ENCODE measurements at regions not wholly inside any gene's neighbourhood (a gene's known extent, or its start where the extent isn't known, plus 50 kb on each side); places are given as distances from the start of the nearest gene placed in this dataset.

DNA sequence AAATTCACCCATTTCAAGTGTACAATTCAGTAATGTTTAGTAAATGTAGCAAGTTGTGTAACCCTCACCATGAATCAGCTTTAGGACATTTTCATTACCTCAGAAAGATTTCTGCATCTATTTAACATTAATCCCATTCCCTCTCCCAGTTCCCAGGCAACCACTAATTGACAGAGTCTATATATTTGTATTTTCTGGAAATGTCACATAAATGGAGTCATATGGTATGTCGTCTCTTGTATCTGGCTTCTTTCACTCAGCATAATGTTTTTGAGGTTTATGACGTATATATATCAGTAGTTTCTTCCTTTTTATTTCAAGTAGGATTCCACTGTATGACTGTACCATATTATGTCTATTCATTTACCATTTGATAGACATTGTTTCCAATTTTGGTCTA lies 199.8 kb downstream of the CYB561 start:
- Histone ChIP-seq H3K4me1 (ENCODE audit: insufficient read depth, low read length) (peaks cover 17% of the 10 kb centered on the region), H4K20me1 (ENCODE audit: insufficient read depth, low read length) (peaks cover 4% of the 10 kb centered on the region), H3K27me3 (ENCODE audit: insufficient read depth, low read length) (no peaks in the 10 kb centered on the region), H3K27ac (ENCODE audit: low read depth, low read length) (no peak overlapping the region), H3K4me3 (ENCODE audit: insufficient read depth, low read length) (no peak overlapping the region), H3K4me2 (ENCODE audit: insufficient read depth, low read length) (no peak overlapping the region), H3K79me2 (ENCODE audit: insufficient read depth, low read length) (peaks cover 4% of the 10 kb centered on the region), H3K36me3 (ENCODE audit: insufficient read depth, low read length) (no peaks in the 10 kb centered on the region), H3K9me3 (ENCODE audit: low read depth, low read length) (peaks cover 3% of the 10 kb centered on the region), H2AFZ (ENCODE audit: low read length) (no peak overlapping the region)
- DNase-seq (ENCODE audit: insufficient read length, low spot score, missing footprints) = no peak
- TF ChIP-seq, protein P1, sequence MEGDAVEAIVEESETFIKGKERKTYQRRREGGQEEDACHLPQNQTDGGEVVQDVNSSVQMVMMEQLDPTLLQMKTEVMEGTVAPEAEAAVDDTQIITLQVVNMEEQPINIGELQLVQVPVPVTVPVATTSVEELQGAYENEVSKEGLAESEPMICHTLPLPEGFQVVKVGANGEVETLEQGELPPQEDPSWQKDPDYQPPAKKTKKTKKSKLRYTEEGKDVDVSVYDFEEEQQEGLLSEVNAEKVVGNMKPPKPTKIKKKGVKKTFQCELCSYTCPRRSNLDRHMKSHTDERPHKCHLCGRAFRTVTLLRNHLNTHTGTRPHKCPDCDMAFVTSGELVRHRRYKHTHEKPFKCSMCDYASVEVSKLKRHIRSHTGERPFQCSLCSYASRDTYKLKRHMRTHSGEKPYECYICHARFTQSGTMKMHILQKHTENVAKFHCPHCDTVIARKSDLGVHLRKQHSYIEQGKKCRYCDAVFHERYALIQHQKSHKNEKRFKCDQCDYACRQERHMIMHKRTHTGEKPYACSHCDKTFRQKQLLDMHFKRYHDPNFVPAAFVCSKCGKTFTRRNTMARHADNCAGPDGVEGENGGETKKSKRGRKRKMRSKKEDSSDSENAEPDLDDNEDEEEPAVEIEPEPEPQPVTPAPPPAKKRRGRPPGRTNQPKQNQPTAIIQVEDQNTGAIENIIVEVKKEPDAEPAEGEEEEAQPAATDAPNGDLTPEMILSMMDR (IDR thresholded peaks at IDR 0.05; ENCODE audit: extremely low read depth, low read depth, low read length) = no peak

DNA sequence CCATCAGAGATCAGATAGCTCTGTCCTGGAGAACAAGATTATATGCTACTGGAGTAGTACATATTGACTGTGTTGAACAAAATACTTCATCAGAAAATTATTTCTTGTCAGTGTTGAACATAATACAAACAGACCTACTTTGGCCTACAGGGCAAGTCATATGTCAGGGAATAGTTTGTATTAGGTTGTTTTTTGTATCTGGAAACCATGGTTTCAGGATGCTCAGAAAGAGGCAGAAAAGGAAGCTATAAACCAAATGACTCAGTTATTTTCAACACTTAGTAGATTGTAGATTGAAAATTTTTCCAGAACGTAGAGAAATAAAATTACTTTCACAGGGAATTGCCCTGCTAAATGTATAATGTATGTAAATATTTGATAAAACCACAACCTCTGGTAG lies 198.4 kb downstream of the CYB561 start:
- DNase-seq (ENCODE audit: insufficient read length, low spot score, missing footprints) = peak; percentile 62
- no peak overlapping the region for H3K4me2 ChIP-seq (ENCODE audit: insufficient read depth, low read length)
- no peak overlapping the region for H2AFZ ChIP-seq (ENCODE audit: low read length)
- H4K20me1 ChIP-seq (ENCODE audit: insufficient read depth, low read length) = peaks cover 6% of the 10 kb centered on the region
- no peak overlapping the region for H3K27ac ChIP-seq (ENCODE audit: low read depth, low read length)
- H3K4me1 ChIP-seq (ENCODE audit: insufficient read depth, low read length) = peaks cover 17% of the 10 kb centered on the region
- TF ChIP-seq, protein P1 (IDR thresholded peaks at IDR 0.05; ENCODE audit: extremely low read depth, low read depth, low read length) = no peak
- H3K4me3 ChIP-seq (ENCODE audit: insufficient read depth, low read length) = no peak overlapping the region
- H3K36me3 ChIP-seq (ENCODE audit: insufficient read depth, low read length) = no peaks in the 10 kb centered on the region
- H3K9me3 ChIP-seq (ENCODE audit: low read depth, low read length) = peaks cover 3% of the 10 kb centered on the region
- no peaks in the 10 kb centered on the region for H3K27me3 ChIP-seq (ENCODE audit: insufficient read depth, low read length)
- peaks cover 7% of the 10 kb centered on the region for H3K79me2 ChIP-seq (ENCODE audit: insufficient read depth, low read length)

DNA sequence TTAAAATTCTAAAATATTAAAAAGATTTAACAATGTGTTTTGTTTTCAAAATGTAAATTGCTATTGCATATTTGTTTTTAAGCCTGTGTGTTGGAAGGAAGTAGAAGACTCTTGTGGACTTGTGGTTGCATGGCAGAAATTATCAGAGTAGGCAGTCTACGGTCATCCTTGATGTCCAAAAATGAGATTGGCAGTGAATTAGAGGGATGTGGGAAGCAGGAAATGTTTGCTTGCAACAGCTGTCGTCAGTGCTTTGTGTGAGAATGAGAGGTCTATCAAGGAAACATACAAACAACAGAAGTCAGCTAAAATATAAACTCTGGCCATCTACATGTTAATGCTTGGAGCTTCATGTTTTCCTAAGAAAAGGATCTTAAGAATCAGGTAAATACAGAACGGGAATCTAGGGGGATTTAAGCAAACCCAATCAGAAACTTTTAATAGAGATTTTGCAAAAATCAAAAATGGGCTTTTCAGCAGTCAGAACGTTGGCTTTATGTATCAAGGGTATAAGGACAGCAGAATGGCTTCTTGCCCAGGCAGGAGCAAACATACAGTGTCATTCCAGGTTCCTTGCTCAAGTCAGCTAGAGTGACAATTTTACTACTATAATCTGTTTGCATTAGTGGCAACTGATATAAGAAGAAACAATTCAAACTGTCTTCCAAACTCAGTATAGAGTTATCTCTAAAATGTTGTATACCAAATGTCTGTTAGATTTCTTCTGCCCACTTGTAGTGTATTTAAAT lies 196.7 kb downstream of the CYB561 start:
- peaks cover 17% of the 10 kb centered on the region for H3K4me1 ChIP-seq (ENCODE audit: insufficient read depth, low read length)
- no peak overlapping the region for H3K4me2 ChIP-seq (ENCODE audit: insufficient read depth, low read length)
- H3K27ac ChIP-seq (ENCODE audit: low read depth, low read length) = peak overlapping the region; percentile 4
- no peaks in the 10 kb centered on the region for H3K27me3 ChIP-seq (ENCODE audit: insufficient read depth, low read length)
- DNase-seq (ENCODE audit: insufficient read length, low spot score, missing footprints) = peak; percentile 11
- peaks cover 15% of the 10 kb centered on the region for H3K79me2 ChIP-seq (ENCODE audit: insufficient read depth, low read length)
- no peaks in the 10 kb centered on the region for H3K36me3 ChIP-seq (ENCODE audit: insufficient read depth, low read length)
- no peak overlapping the region for H3K4me3 ChIP-seq (ENCODE audit: insufficient read depth, low read length)
- no peaks in the 10 kb centered on the region for H3K9me3 ChIP-seq (ENCODE audit: low read depth, low read length)
- H2AFZ ChIP-seq (ENCODE audit: low read length) = no peak overlapping the region
- TF ChIP-seq, protein P1 (IDR thresholded peaks at IDR 0.05; ENCODE audit: extremely low read depth, low read depth, low read length) = no peak
- peaks cover 9% of the 10 kb centered on the region for H4K20me1 ChIP-seq (ENCODE audit: insufficient read depth, low read length)

DNA sequence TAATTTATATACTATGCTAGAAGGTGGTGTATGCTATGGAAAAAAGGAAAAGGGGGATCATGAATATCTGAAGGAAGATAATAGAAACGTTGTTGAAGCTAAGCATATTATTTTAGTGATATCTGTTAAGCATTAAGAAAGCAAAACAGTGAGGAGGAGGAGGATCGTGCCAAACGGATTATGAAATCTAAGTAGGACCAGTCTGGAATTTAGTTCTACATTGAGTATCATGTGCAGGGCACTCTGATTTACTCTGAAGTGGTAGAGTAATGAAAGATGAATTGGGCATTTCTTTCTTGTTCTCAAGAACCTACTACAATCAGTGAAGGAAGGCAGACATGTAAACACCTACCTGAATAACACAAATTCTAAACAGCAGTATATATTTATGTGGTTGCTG lies 195.3 kb downstream of the CYB561 start:
- H3K27me3 ChIP-seq (ENCODE audit: insufficient read depth, low read length) = no peaks in the 10 kb centered on the region
- no peaks in the 10 kb centered on the region for H3K9me3 ChIP-seq (ENCODE audit: low read depth, low read length)
- peak overlapping the region; percentile 48 for H3K4me2 ChIP-seq (ENCODE audit: insufficient read depth, low read length)
- H3K27ac ChIP-seq (ENCODE audit: low read depth, low read length) = peak overlapping the region; percentile 14
- DNase-seq (ENCODE audit: insufficient read length, low spot score, missing footprints) = no peak
- TF ChIP-seq, protein P1 (IDR thresholded peaks at IDR 0.05; ENCODE audit: extremely low read depth, low read depth, low read length) = no peak
- H3K4me1 ChIP-seq (ENCODE audit: insufficient read depth, low read length) = peaks cover 17% of the 10 kb centered on the region
- H2AFZ ChIP-seq (ENCODE audit: low read length) = no peak overlapping the region
- H3K36me3 ChIP-seq (ENCODE audit: insufficient read depth, low read length) = no peaks in the 10 kb centered on the region
- peaks cover 9% of the 10 kb centered on the region for H4K20me1 ChIP-seq (ENCODE audit: insufficient read depth, low read length)
- H3K79me2 ChIP-seq (ENCODE audit: insufficient read depth, low read length) = peaks cover 23% of the 10 kb centered on the region
- H3K4me3 ChIP-seq (ENCODE audit: insufficient read depth, low read length) = no peak overlapping the region
